AG04449 (cell line): ENCODE measurements at regions not wholly inside any gene's neighbourhood (a gene's known extent, or its start where the extent isn't known, plus 50 kb on each side); places are given as distances from the start of the nearest gene placed in this dataset.
"Not testable (repeated sequence)": the region's sequence is repeated elsewhere in the genome, so short reads cannot be mapped to it uniquely, and the experiment has no call there.

Experiments used
- CTCF ChIA-PET: fragments of 350-600 bp; formaldehyde crosslinking; extraction: SDS; loops from one replicate; lab custom pipeline; 2021; ENCODE audit warnings: antibody characterized with exemption; lab: Yijun Ruan, JAX
- POLR2A ChIA-PET: fragments of 400-600, 350-600 bp; formaldehyde crosslinking; extraction: SDS; loops from one replicate; lab custom pipeline; 2020; ENCODE audit warnings: antibody characterized with exemption, inconsistent platforms; lab: Yijun Ruan, JAX
- DNase-seq: peaks from one replicate; pipeline ENCODE4 v3.0.0-alpha.2; 2010; ENCODE audit warnings: low read depth, low spot score
- H3K4me3 ChIP-seq: 2 replicates; pipeline ENCODE4 v1.5.1; 2011; ENCODE audit warnings: low read depth, mild to moderate bottlenecking, control low read depth, low read length
- TF ChIP-seq, protein P1 (sequence below): IDR thresholded peaks from one replicate; pipeline ENCODE4 v1.5.1; 2011; ENCODE audit warnings: mild to moderate bottlenecking, moderate library complexity, low read length, control low read depth, inconsistent platforms; ENCODE audit not compliant: insufficient read depth; ENCODE audit errors: missing control alignments

DNA sequence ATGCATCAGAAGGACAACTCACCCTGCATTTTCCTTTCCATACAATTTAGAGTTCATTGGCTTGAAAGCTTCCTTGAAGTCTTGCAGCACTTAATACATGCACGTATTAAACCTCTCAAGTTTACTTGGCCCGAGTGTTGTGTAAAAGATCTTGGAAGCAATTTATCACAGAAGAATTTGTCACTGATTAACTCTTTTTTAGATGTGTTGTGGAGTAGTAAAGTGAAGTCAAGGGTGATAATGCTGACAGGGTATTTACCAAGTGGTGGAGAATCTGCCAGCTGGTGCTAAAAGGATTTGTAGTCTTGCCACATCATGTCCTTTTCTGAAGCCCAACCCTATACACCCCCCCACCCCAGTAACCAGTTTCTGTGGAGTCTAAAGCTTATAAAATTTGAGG lies 421.0 kb upstream of the MIR17HG start:
- CTCF ChIA-PET, result no interaction called here
- TF ChIP-seq, protein P1, sequence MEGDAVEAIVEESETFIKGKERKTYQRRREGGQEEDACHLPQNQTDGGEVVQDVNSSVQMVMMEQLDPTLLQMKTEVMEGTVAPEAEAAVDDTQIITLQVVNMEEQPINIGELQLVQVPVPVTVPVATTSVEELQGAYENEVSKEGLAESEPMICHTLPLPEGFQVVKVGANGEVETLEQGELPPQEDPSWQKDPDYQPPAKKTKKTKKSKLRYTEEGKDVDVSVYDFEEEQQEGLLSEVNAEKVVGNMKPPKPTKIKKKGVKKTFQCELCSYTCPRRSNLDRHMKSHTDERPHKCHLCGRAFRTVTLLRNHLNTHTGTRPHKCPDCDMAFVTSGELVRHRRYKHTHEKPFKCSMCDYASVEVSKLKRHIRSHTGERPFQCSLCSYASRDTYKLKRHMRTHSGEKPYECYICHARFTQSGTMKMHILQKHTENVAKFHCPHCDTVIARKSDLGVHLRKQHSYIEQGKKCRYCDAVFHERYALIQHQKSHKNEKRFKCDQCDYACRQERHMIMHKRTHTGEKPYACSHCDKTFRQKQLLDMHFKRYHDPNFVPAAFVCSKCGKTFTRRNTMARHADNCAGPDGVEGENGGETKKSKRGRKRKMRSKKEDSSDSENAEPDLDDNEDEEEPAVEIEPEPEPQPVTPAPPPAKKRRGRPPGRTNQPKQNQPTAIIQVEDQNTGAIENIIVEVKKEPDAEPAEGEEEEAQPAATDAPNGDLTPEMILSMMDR, result no peak

DNA sequence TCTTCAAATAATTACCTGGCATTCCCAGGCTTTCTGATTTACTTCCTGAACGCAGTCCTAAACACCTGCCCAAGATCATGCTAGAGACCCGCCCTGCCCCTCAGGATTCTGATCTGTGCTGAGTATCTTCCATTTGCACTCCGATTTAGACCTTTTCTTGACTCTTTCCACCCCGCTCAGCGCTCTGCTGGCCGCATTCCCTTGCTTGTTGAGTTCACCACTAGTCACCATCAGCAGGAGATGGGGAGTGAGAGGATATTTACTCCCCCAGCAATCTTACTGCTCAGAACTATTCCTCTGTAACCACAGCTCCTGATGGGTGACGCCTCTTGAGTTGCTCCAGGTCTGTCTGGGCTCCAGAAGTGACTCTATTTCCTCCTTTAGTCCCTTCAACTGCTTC lies 419.4 kb upstream of the MIR17HG start:
- POLR2A ChIA-PET, result no interaction called here
- CTCF ChIA-PET, result no interaction called here
- TF ChIP-seq, protein P1, result no peak
- no peak overlapping the region for H3K4me3 ChIP-seq
- no peak for DNase-seq

More for the DNA sequence above, 421.0 kb upstream of the MIR17HG start:
- no peak overlapping the region for H3K4me3 ChIP-seq
- POLR2A ChIA-PET, result no interaction called here
- no peak for DNase-seq

DNA sequence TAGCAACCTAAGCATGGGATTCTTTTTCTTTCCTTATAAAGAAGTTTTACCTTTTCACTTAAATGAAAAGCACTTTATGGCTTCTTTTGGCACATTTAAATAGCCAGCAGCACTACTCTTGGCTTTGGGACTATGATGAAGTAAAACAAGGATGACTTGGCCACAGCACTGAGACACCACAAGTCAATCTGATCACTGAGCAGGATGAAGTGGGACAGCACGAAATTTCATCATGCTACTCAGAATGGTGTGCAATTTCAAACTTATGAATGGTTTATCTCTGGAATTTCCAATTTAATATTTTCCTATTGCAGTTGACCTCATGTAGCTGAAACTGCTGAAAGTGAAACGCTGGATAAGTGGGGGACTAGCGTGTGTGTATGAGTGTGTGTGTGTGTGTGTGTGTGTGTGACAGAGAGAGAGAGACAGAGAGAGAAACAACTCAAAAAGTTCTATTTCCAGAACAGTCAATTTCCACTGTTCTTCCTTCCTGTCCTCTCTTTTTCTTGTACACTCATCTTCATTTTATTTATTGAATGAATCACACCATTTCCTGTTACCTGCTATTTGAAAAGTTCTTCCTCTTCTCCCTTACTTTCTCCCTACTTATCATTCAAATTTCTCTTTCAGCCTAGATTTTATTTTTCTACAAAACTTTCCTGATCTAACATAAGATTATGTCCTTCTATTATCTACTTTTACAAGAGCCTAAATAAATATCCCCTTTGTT lies 414.2 kb upstream of the MIR17HG start:
- no peak for DNase-seq
- ChIA-PET POLR2A (no interaction called here), CTCF (no interaction called here)
- TF ChIP-seq, protein P1, result no peak
- no peak overlapping the region for H3K4me3 ChIP-seq

DNA sequence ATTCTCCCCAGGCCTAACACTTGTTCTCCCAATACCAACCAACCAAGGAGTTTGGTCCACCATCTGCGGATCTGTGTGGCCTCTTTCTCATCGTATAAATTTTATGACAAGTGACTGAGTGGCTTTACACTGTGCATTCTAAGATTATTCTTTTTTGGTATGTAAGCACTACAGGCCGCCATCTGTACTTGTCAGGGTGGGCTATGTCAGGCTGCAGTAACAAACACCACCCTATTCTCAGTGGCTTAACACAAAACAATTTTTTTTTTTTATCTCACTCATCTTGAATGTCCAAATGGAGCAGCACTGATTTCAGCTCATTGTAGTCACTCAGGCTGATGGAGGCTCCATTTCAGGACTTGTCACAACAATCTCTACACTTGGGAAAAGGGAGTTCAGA lies 412.7 kb upstream of the MIR17HG start:
- no peak overlapping the region for H3K4me3 ChIP-seq
- POLR2A ChIA-PET, result no interaction called here
- TF ChIP-seq, protein P1, result no peak
- CTCF ChIA-PET, result no interaction called here
- no peak for DNase-seq

DNA sequence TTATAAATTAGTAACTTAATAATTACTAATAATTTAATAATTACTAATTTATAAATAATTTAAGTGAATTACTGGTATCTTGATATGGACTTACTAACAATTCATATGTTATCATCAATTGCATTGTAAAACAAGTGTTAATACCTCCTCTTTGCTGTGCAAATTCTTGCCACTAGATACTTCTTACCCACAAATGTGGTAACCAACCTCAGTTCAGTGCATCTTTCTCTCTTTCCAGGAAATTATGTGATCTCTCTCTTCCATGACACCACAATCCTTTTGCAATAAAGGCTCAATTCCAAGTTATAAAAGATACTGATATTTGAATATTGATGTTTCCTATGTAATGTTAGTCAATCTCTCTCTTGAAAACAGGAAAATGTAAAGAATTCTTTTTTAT lies 408.6 kb upstream of the MIR17HG start:
- no peak for DNase-seq
- TF ChIP-seq, protein P1, result no peak
- CTCF ChIA-PET, result no interaction called here
- H3K4me3 ChIP-seq, result no peak overlapping the region
- POLR2A ChIA-PET, result no interaction called here

DNA sequence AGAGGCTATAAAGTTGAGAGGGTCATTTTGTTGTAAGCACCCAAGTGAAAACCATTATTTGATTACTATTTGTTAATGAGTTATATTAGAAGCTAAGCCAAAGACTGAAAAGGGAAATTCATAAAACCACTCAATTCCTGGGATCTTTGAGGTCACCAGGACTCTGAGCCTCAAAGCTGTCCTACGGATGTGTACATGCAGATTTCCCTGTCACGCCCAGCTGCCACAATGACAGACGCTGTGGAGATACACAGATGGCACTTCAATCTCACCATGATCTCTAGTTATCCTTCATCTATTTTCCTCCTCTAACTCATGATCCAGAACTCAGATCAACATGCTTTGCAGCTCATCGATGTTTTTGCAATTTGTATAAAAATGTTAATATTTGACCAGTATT lies 403.5 kb upstream of the MIR17HG start:
- POLR2A ChIA-PET, result no interaction called here
- TF ChIP-seq, protein P1, result no peak
- no peak overlapping the region for H3K4me3 ChIP-seq
- CTCF ChIA-PET, result no interaction called here
- DNase-seq, result no peak

DNA sequence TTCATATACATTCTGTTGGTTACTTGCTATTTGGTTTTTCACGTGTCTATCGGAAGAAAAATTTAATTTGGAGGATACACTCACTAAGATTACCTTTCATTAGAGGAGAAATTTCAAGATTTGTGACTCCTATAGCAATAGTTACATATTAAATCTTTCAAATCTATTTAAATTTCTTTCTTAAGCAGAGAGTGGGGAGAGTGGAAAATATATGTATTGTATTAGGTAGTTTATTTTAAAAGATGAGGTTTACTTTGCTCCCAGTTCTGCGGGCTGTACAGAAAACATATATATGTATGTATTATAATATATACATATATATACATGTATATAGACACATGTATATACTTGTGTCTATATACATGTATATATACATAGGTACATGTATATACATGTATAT lies 402.3 kb upstream of the MIR17HG start:
- CTCF ChIA-PET, POLR2A ChIA-PET: not testable (repeated sequence)

DNA sequence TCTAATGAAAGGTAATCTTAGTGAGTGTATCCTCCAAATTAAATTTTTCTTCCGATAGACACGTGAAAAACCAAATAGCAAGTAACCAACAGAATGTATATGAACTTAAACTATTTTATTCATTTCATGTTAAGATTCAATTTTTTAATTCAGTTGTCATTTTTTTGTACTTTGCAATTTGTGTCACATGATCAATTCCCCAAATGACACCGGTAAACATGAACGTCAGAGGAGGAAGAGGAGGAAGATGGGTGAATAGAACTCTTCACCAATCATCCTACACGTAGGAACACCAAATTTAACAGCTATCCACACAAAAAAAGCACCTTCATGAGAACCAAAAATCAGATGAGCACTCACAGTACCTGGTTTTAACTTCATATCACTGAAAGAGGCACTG lies 401.4 kb upstream of the MIR17HG start:
- H3K4me3 ChIP-seq, CTCF ChIA-PET, DNase-seq, POLR2A ChIA-PET: not testable (repeated sequence)

More for the DNA sequence above, 402.3 kb upstream of the MIR17HG start:
- not testable (repeated sequence) for H3K4me3 ChIP-seq, DNase-seq
